K562 (cell line): ENCODE measurements at regions not wholly inside any gene's neighbourhood (a gene's known extent, or its start where the extent isn't known, plus 50 kb on each side); places are given as distances from the start of the nearest gene placed in this dataset.

Experiments
- ATAC-seq: fragments of 200-7000 bp; cut with Tn5 transposase; 3 replicates; pipeline ENCODE4 v1.9.1; 2020; ENCODE audit warnings: moderate library complexity
- BruUV-seq: library from RNA; stranded (reverse); fragments of 400-500 nt; replicated peaks from 2 replicates; lab custom pipeline; 2021; lab: Mats Ljungman, UMichigan
- CTCF ChIA-PET: fragments of 300-600 bp; formaldehyde crosslinking; extraction: SDS; loops from one replicate; lab custom pipeline; 2021; ENCODE audit warnings: low intra/inter-chr PET ratio; lab: Yijun Ruan, JAX
- POLR2A ChIA-PET: fragments of 300-600, 350-650 bp; sonication (Branson Sonifier 250); formaldehyde crosslinking; extraction: SDS; loops from one replicate; lab custom pipeline; 2021; ENCODE audit warnings: antibody characterized with exemption, inconsistent platforms; lab: Yijun Ruan, JAX
- DNase-seq, 4 experiments: peaks; one replicate each; pipeline versions ENCODE4 v3.0.0 to v3.0.0-alpha.2; 2011 to 2018; ENCODE audit warnings: low spot score in 3 of 4, mixed read lengths in 3 of 4; ENCODE audit errors: extremely low read depth in 1 of 4
- FAIRE-seq: peaks from 2 replicates; lab custom pipeline; 2011; peaks lifted over from hg19 to GRCh38; lab: Jason Lieb, UNC
- H2AFZ ChIP-seq: 2 replicates; pipeline ENCODE4 v1.6.0; 2011; ENCODE audit warnings: low read depth, low read length, control low read depth, inconsistent platforms
- H3K27ac ChIP-seq: fragments of 200-600 bp; 3 replicates; pipeline ENCODE4 v1.8.0; 2011; ENCODE audit warnings: low read depth, mild to moderate bottlenecking, control low read depth, inconsistent platforms, low read length, moderate library complexity, mixed read lengths; ENCODE audit errors: extremely low read depth
- H3K27me3 ChIP-seq, 2 experiments: fragments of 300-600 bp in 1 of 2; 2 replicates in 1 of 2; 3 replicates in 1 of 2; pipeline versions ENCODE4 v1.6.0 to v1.8.0; 2011; ENCODE audit warnings: inconsistent platforms in 2 of 2, low read length in 2 of 2, mild to moderate bottlenecking in 1 of 2, mixed read lengths in 1 of 2, moderate library complexity in 1 of 2; ENCODE audit not compliant: control insufficient read depth in 2 of 2, insufficient read depth in 2 of 2
- H3K36me3 ChIP-seq: fragments of 300-600 bp; 3 replicates; pipeline ENCODE4 v1.8.0; 2011; ENCODE audit warnings: mild to moderate bottlenecking, low read length, inconsistent platforms; ENCODE audit not compliant: control insufficient read depth, insufficient read depth
- H3K4me1 ChIP-seq, 2 experiments: fragments of 200-600 bp in 1 of 2; replicated peaks in 1 of 2; 2 replicates in 1 of 2; 3 replicates in 1 of 2; pipeline versions ENCODE4 v1.5.1 to v1.8.0; 2011; ENCODE audit warnings: inconsistent platforms in 2 of 2, low read length in 2 of 2, mild to moderate bottlenecking in 1 of 2, mixed read lengths in 1 of 2, moderate library complexity in 1 of 2; ENCODE audit not compliant: control insufficient read depth in 2 of 2, insufficient read depth in 2 of 2
- H3K4me2 ChIP-seq: 2 replicates; pipeline ENCODE4 v1.6.1; 2011; ENCODE audit warnings: low read length, control low read depth, inconsistent platforms, mixed read lengths; ENCODE audit not compliant: insufficient read depth
- H3K4me3 ChIP-seq: fragments of 200-600 bp; sonication (generic), shearing (Covaris generic); 2 replicates; pipeline ENCODE4 v1.5.1; 2016; ENCODE audit warnings: control low read depth, inconsistent platforms
- H3K79me2 ChIP-seq: fragments of 200-600 bp; 3 replicates; pipeline ENCODE4 v1.8.0; 2011; ENCODE audit warnings: low read length, inconsistent platforms; ENCODE audit not compliant: control insufficient read depth, insufficient read depth
- H3K9ac ChIP-seq, 2 experiments: 2 replicates each; pipeline versions ENCODE4 v1.6.0 to v1.6.1; 2011; ENCODE audit warnings: low read depth in 2 of 2, low read length in 2 of 2, control low read depth in 1 of 2, inconsistent platforms in 1 of 2, mild to moderate bottlenecking in 1 of 2, mixed read lengths in 1 of 2; ENCODE audit not compliant: insufficient read depth in 1 of 2
- H3K9me1 ChIP-seq: one replicate; pipeline ENCODE4 v1.6.0; 2011; ENCODE audit warnings: inconsistent platforms, mild to moderate bottlenecking, low read length, moderate library complexity; ENCODE audit not compliant: control insufficient read depth, insufficient read depth
- H3K9me3 ChIP-seq: replicated peaks from 2 replicates; pipeline ENCODE4 v1.5.1; 2011; ENCODE audit warnings: low read depth, low read length, inconsistent platforms; ENCODE audit not compliant: control insufficient read depth, insufficient read depth
- H4K20me1 ChIP-seq: replicated peaks from 2 replicates; pipeline ENCODE4 v1.6.1; 2011; ENCODE audit warnings: low read length, inconsistent platforms, mixed read lengths; ENCODE audit not compliant: control insufficient read depth, insufficient read depth
- CREB3L1 ChIP-seq: fragments of 450-650 bp; IDR thresholded peaks from 2 replicates; pipeline ENCODE4 v1.6.1; 2014; ENCODE audit warnings: low read depth, mild to moderate bottlenecking, moderate library complexity, borderline replicate concordance
- HSF4 ChIP-seq: fragments of 250-450 bp; sonication (Bioruptor Pico); IDR thresholded peaks from 2 replicates; pipeline ENCODE4 v2.1.2; 2022; ENCODE audit warnings: mild to moderate bottlenecking, moderate library complexity, borderline replicate concordance
- NFIC ChIP-seq: fragments of 450-650 bp; IDR thresholded peaks from 2 replicates; pipeline ENCODE4 v1.6.1; 2017; ENCODE audit warnings: mild to moderate bottlenecking, inconsistent platforms
- NFIX ChIP-seq: fragments of 250-450 bp; sonication (Bioruptor Pico); IDR thresholded peaks from 2 replicates; pipeline ENCODE4 v1.4.0; 2020; ENCODE audit warnings: low read depth, mild to moderate bottlenecking, moderate library complexity
- NR2C1 ChIP-seq, 2 experiments: fragments of 450-650 bp; IDR thresholded peaks; 2 replicates each; pipeline ENCODE4 v1.6.1; 2017; ENCODE audit warnings: mild to moderate bottlenecking in 2 of 2, antibody characterized with exemption in 1 of 2, inconsistent platforms in 1 of 2, missing compliant biosample characterization in 1 of 2, missing genetic modification characterization in 1 of 2
- PKNOX1 ChIP-seq: fragments of 450-650 bp; IDR thresholded peaks from 2 replicates; pipeline ENCODE4 v1.6.1; 2016
- SNIP1 ChIP-seq: fragments of 450-650 bp; IDR thresholded peaks from 2 replicates; pipeline ENCODE4 v1.7.1; 2017; ENCODE audit warnings: low read depth, mild to moderate bottlenecking
- SRF ChIP-seq, 2 experiments: fragments of 250-450, 450-650 bp in 1 of 2; sonication (Bioruptor Pico) in 1 of 2; sonication (generic) in 1 of 2; formaldehyde crosslinking; IDR thresholded peaks; 2 replicates each; pipeline versions ENCODE4 v1.5.0 to v1.5.1; 2020 to 2022; ENCODE audit warnings: mild to moderate bottlenecking in 1 of 2, missing genetic modification reagents in 1 of 2
- TBL1XR1 ChIP-seq, 2 experiments: IDR thresholded peaks; 2 replicates each; pipeline ENCODE4 v1.6.1; 2012; ENCODE audit warnings: improper control_type of control experiment in 2 of 2, low read length in 2 of 2, mild to moderate bottlenecking in 1 of 2
- ZNF764 ChIP-seq: fragments of 250-450 bp; sonication (Bioruptor Pico); IDR thresholded peaks from 2 replicates; pipeline ENCODE4 v1.4.0; 2020; ENCODE audit warnings: low read depth, mild to moderate bottlenecking, moderate library complexity
- WGBS: fragments of 100-300 bp; shearing (Covaris generic); methylation state at CpG from one replicate; pipeline ENCODE4 v1.1.6; 2016; ENCODE audit warnings: low coverage, mixed read lengths; ENCODE audit not compliant: insufficient coverage; ENCODE audit errors: missing lambda C conversion rate; 5-methylcytosine and 5-hydroxymethylcytosine counted together
- in situ Hi-C: fragments of 300-500 bp; cut with MboI; formaldehyde crosslinking; loops from 4 replicates; pipeline ENCODE4 v1.15.0; 2018; ENCODE audit warnings: inconsistent platforms, mixed read lengths
- intact Hi-C: fragments of 100-400 bp; cut with micrococcal nuclease; formaldehyde crosslinking; loops from 2 replicates; pipeline ENCODE4 v1.14.2; 2022
- TF ChIP-seq, protein P1 (sequence below): fragments of 450-650 bp; IDR thresholded peaks from 2 replicates; pipeline ENCODE4 v1.6.1; 2017; ENCODE audit warnings: mild to moderate bottlenecking, moderate library complexity

- no TSS peak for BruUV-seq
- ChIA-PET CTCF (no interaction called here), POLR2A (no interaction called here)
- TF ChIP-seq CREB3L1, result no peak
- no peaks in the 10 kb centered on the region for H3K9me3 ChIP-seq
- no peak overlapping the region for H3K4me3 ChIP-seq
- FAIRE-seq (no peak), ATAC-seq (no peak), DNase-seq (no peak)
- H3K36me3 ChIP-seq, result no peaks in the 10 kb centered on the region
- no peaks in the 10 kb centered on the region for H3K9me1 ChIP-seq
- H3K79me2 ChIP-seq, result no peaks in the 10 kb centered on the region
- H3K9ac ChIP-seq, result no peak overlapping the region
- H2AFZ ChIP-seq, result no peak overlapping the region
- H3K27me3 ChIP-seq, result no peaks in the 10 kb centered on the region
- 9% methylated on average over 1 of the region's 1 CpG for WGBS
- H3K4me1 ChIP-seq, result no peaks in the 10 kb centered on the region
- in situ Hi-C loops, result no loop called here
- no peak overlapping the region for H3K4me2 ChIP-seq
- intact Hi-C loops, result no loop called here
- H3K27ac ChIP-seq, result no peak overlapping the region
- no peaks in the 10 kb centered on the region for H4K20me1 ChIP-seq
Measured at GRCh38 chr5:105849701-105850100, 1821.0 kb downstream of the EFNA5 start.

DNA sequence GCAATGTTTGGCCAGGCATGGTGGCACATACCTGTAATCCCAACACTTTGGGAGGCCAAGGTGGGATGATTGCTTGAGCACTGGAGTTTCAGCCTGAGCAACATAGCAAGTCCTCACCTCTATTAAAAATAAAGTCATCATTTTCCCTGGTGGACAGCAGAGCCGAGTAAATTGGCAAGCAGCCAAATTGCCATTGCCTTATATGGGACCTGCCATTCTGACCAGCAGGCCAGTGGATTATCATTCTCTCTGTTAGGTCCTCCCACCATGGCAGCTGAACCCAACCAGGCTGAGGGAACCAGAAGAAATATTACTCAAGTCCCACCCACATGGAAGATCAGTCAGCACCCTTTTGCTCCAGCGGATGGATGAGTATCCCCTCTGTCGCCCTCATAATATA is 1829.9 kb downstream of the EFNA5 start:
- BruUV-seq, result no TSS peak
- POLR2A ChIA-PET, result no interaction called here
- ATAC-seq, result peak; percentile 42; the same call in 1 of the 3 replicates
- Histone ChIP-seq H3K36me3 (no peaks in the 10 kb centered on the region), H3K4me3 (no peak overlapping the region), H3K9ac (no peak overlapping the region), H4K20me1 (no peaks in the 10 kb centered on the region), H3K4me1 (no peaks in the 10 kb centered on the region), H3K27ac (no peak overlapping the region), H3K79me2 (no peaks in the 10 kb centered on the region), H3K9me3 (no peaks in the 10 kb centered on the region), H3K9me1 (no peaks in the 10 kb centered on the region), H3K4me2 (no peak overlapping the region), H3K27me3 (no peaks in the 10 kb centered on the region), H2AFZ (no peak overlapping the region)
- in situ Hi-C loops (no loop called here), intact Hi-C loops (no loop called here)
- peak; percentile 90 for TF ChIP-seq NFIX (CRISPR knock-in tag)
- TF ChIP-seq TBL1XR1 (IDR thresholded peaks at IDR 0.05; ENCODE audit: low read length in 2 of 2), result no peak
- TF ChIP-seq SRF (CRISPR knock-in tag; IDR thresholded peaks at IDR 0.05), result peak in 1 of 2 experiments; percentile 75; a peak in 2 of 4 replicates
- no peak for TF ChIP-seq ZNF764 (CRISPR knock-in tag)
- peak; percentile 99 for TF ChIP-seq NFIC
- TF ChIP-seq, protein P1, sequence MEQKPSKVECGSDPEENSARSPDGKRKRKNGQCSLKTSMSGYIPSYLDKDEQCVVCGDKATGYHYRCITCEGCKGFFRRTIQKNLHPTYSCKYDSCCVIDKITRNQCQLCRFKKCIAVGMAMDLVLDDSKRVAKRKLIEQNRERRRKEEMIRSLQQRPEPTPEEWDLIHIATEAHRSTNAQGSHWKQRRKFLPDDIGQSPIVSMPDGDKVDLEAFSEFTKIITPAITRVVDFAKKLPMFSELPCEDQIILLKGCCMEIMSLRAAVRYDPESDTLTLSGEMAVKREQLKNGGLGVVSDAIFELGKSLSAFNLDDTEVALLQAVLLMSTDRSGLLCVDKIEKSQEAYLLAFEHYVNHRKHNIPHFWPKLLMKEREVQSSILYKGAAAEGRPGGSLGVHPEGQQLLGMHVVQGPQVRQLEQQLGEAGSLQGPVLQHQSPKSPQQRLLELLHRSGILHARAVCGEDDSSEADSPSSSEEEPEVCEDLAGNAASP, result no peak
- peak; percentile 70 for TF ChIP-seq PKNOX1
- TF ChIP-seq NR2C1 (IDR thresholded peaks at IDR 0.05), result no peak
- TF ChIP-seq NR2C1 (tag; IDR thresholded peaks at IDR 0.05), result no peak
- TF ChIP-seq SNIP1, result no peak
- TF ChIP-seq HSF4, result no peak
- peak in 2 of 4 experiments; percentile 4 to 22 for DNase-seq
- CTCF ChIA-PET, result no interaction called here
- 7% methylated on average over 3 of the region's 3 CpGs for WGBS
- FAIRE-seq, result no peak
